IMR-90 (cell line): ENCODE measurements at regions not wholly inside any gene's neighbourhood (a gene's known extent, or its start where the extent isn't known, plus 50 kb on each side); places are given as distances from the start of the nearest gene placed in this dataset.
"Not testable (repeated sequence)": the region's sequence is repeated elsewhere in the genome, so short reads cannot be mapped to it uniquely, and the experiment has no call there.

Source experiments
- CHD1 ChIP-seq: IDR thresholded peaks from 2 replicates; pipeline ENCODE4 v1.6.1; 2012; ENCODE audit warnings: low read depth, low read length, improper control_type of control experiment
- CTCF ChIP-seq: conservative IDR thresholded peaks from 2 replicates; pipeline ENCODE4 v1.5.1; 2012; ENCODE audit warnings: mild to moderate bottlenecking, low read depth, low read length, improper control_type of control experiment
- FOS ChIP-seq: fragments of 150-350 bp; IDR thresholded peaks from 2 replicates; pipeline ENCODE4 v1.6.1; 2016; ENCODE audit warnings: low read depth, low read length
- MXI1 ChIP-seq: IDR thresholded peaks from 2 replicates; pipeline ENCODE4 v1.6.1; 2012; ENCODE audit warnings: low read depth, mild to moderate bottlenecking, low read length, moderate library complexity, borderline replicate concordance
- POLR2A ChIP-seq: IDR thresholded peaks from 2 replicates; pipeline ENCODE4 v1.6.1; 2012; ENCODE audit warnings: mild to moderate bottlenecking, low read depth, low read length

- TF ChIP-seq CTCF, CHD1, POLR2A, FOS, MXI1: not testable (repeated sequence)
These were observed 71.4 kb upstream of the TSC22D1 start for GRCh38 chr13:44647560-44647959.
